ENCODE measurements at regions not wholly inside any gene's neighbourhood (a gene's known extent, or its start where the extent isn't known, plus 50 kb on each side); places are given as distances from the start of the nearest gene placed in this dataset.

DNA sequence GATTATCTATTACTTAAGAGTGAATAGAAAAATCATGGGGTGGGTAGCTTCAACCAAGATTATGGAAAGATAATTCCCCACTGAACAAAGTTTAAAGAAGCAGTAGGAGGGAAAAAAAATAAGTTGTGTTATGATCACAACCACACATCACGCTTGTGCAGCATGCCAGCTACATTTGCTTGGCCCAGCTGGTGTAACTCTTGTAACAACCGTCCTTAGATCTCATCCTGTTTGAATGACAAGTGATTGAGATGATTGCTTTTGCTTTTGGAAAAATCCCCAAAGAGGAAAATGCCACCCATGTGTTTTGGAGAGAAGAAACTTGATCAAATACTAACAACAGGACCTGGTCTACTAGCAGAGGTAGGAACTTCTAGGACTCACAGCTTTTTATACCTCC is 107.6 kb upstream of the KIF2A start:
- H3K27me3 ChIP-seq: no peaks in the 10 kb centered on the region
- TF ChIP-seq, protein P1, sequence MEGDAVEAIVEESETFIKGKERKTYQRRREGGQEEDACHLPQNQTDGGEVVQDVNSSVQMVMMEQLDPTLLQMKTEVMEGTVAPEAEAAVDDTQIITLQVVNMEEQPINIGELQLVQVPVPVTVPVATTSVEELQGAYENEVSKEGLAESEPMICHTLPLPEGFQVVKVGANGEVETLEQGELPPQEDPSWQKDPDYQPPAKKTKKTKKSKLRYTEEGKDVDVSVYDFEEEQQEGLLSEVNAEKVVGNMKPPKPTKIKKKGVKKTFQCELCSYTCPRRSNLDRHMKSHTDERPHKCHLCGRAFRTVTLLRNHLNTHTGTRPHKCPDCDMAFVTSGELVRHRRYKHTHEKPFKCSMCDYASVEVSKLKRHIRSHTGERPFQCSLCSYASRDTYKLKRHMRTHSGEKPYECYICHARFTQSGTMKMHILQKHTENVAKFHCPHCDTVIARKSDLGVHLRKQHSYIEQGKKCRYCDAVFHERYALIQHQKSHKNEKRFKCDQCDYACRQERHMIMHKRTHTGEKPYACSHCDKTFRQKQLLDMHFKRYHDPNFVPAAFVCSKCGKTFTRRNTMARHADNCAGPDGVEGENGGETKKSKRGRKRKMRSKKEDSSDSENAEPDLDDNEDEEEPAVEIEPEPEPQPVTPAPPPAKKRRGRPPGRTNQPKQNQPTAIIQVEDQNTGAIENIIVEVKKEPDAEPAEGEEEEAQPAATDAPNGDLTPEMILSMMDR (IDR thresholded peaks at IDR 0.05; ENCODE audit: low read depth, low read length): no peak
- H3K27ac ChIP-seq: no peak overlapping the region
- no peaks in the 10 kb centered on the region for H3K4me1 ChIP-seq (ENCODE audit: low read depth)
- no peaks in the 10 kb centered on the region for H3K9me3 ChIP-seq (ENCODE audit: low read depth)
- H3K36me3 ChIP-seq: no peaks in the 10 kb centered on the region
- no peak overlapping the region for H3K4me3 ChIP-seq
- no peak for DNase-seq (ENCODE audit: low read depth in 1 of 2, low spot score in 1 of 2)

DNA sequence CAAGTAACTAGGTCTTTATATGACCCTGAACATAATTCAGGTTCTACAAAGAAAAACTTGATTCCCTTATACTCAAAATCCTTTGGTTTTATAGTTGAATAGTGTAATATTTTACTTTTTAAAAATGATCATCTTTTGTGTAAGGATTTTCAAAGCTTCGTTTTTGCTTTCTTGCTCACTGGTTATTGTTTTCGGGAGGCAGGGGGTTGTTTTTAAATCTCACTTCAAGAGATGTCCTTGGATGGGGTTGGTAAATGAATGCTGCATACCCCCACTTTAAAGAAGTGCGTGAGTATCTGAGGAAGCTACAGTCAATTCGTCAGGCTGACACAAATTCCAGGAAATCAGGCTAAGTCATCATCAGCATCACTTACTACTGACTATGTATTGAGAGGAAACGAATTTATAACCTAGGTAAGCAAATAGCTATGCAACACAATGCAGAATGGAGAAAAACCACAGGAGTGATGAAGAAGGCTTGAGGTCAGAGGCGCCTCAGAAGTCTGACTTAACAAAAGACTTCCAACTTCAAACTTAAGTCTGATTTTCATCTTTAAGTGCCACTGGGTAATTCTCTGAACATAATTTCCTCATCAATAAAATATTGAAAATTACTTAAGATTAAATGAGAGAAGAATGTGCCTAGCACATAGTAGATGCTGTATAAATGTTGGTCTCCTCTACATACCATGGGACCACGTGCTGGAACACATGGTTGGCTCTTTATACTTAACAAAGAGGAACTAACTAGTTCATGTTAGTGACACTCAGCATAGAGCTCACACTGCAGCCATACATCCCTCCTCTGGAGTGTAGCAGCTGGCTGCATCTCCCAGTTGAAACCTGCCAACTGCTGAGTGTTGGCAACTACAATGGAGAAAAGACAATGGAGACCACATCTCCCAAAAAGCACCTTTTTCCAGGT is 106.0 kb upstream of the KIF2A start:
- Histone ChIP-seq H3K9me3 (ENCODE audit: low read depth) (no peaks in the 10 kb centered on the region), H3K27ac (no peak overlapping the region), H3K4me3 (no peak overlapping the region), H3K36me3 (no peaks in the 10 kb centered on the region), H3K27me3 (no peaks in the 10 kb centered on the region), H3K4me1 (ENCODE audit: low read depth) (no peaks in the 10 kb centered on the region)
- TF ChIP-seq, protein P1 (IDR thresholded peaks at IDR 0.05; ENCODE audit: low read depth, low read length): no peak
- DNase-seq (ENCODE audit: low read depth in 1 of 2, low spot score in 1 of 2): no peak

DNA sequence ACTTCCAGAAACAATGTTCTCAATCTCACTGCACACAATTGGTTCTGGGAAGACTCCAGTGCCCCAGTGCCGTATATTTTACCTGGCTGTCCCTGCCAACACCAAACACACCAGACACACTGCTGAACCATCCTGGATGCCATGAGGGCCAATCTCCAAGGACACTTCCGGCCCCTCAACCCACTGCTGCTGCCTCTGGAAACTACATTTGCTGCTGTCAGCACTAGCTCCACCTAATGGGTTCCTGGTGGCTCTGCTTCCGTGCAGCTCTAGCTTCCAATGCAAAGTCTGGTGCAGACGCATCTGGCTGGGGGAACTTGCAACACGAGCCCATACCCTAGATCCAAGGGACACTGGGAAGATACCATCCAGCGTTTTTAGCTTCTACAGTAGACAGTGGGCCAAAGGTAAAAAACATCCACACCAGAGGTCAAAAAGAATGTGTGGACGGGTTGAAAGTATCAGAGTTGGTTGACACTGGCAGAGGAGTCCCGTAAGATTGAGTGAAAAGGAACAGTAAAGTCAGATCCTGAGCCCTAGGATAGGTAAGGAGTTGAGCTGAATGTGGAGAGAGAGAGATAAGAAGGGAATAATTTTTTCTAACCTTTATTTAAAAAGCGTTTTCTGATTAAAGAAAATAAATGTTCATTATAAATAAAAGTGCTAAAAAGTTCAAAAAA is 99.7 kb upstream of the KIF2A start:
- H3K4me1 ChIP-seq (ENCODE audit: low read depth): no peaks in the 10 kb centered on the region
- DNase-seq (ENCODE audit: low read depth in 1 of 2, low spot score in 1 of 2): peak; percentile 6 to 45
- no peaks in the 10 kb centered on the region for H3K27me3 ChIP-seq
- no peaks in the 10 kb centered on the region for H3K36me3 ChIP-seq
- no peak overlapping the region for H3K27ac ChIP-seq
- no peak overlapping the region for H3K4me3 ChIP-seq
- TF ChIP-seq, protein P1 (IDR thresholded peaks at IDR 0.05; ENCODE audit: low read depth, low read length): peak; percentile 7
- H3K9me3 ChIP-seq (ENCODE audit: low read depth): no peaks in the 10 kb centered on the region

DNA sequence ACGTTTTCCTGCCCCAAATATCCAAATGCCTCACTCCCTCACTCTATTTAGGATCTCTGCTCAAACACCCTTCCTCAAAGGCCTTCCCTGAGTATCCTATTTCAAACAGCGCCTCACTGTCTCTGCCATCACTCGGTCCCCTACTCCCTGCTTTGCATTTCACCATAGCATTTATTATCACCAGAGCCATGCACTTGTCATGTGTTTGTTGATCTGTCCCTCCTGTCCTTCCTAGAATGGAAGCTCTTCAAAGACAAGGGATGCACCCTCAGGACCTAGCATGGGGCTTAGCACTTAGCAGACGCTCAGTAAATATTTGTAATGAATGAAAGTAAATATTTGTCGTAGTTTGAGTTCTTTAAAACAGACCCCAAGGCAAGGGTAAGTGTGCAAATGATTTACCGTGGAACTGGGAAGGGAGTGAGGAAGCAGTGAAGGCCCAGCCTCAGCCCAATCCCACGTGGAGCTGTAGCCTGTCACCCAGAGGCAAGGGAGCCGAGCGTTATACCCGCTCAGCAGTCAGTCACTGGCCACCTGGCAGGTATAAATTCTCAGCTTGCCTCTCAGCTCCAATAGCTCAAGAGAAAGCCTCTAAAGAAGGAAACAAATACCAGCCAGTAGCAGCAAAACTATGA is 97.7 kb upstream of the KIF2A start:
- H3K27ac ChIP-seq: no peak overlapping the region
- H3K4me1 ChIP-seq (ENCODE audit: low read depth): no peaks in the 10 kb centered on the region
- H3K9me3 ChIP-seq (ENCODE audit: low read depth): no peaks in the 10 kb centered on the region
- no peaks in the 10 kb centered on the region for H3K36me3 ChIP-seq
- DNase-seq (ENCODE audit: low read depth in 1 of 2, low spot score in 1 of 2): peak in 1 of 2 donors; percentile 4
- TF ChIP-seq, protein P1 (IDR thresholded peaks at IDR 0.05; ENCODE audit: low read depth, low read length): no peak
- no peaks in the 10 kb centered on the region for H3K27me3 ChIP-seq
- no peak overlapping the region for H3K4me3 ChIP-seq

DNA sequence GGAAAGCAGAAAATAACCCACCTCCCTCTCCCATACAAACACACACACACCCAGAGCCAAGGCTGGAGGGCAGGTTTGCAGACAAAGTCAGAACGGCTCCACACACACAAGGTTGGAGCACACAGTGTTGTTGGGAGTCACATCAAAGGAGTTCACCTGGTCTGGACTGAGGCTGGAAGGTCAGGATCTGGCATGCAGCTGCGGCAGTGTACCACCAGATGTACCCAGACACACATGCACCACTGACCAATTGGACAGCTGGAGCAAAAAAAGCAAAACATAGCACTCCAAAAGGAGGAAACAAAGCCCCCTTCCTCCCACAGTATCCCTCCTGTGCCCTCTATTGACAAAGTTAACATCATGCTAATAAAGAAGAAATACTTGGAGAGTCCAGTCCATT is 94.6 kb upstream of the KIF2A start:
- no peaks in the 10 kb centered on the region for H3K36me3 ChIP-seq
- no peak overlapping the region for H3K27ac ChIP-seq
- no peaks in the 10 kb centered on the region for H3K9me3 ChIP-seq (ENCODE audit: low read depth)
- H3K4me3 ChIP-seq: no peak overlapping the region
- no peaks in the 10 kb centered on the region for H3K27me3 ChIP-seq
- DNase-seq (ENCODE audit: low read depth in 1 of 2, low spot score in 1 of 2): no peak
- TF ChIP-seq, protein P1 (IDR thresholded peaks at IDR 0.05; ENCODE audit: low read depth, low read length): no peak
- H3K4me1 ChIP-seq (ENCODE audit: low read depth): no peaks in the 10 kb centered on the region

Data from cardiac muscle cell (in vitro differentiated cells and primary cell).